Lower lobe of right lung (tissue), 2 donors: ENCODE measurements at regions not wholly inside any gene's neighbourhood (a gene's known extent, or its start where the extent isn't known, plus 50 kb on each side); places are given as distances from the start of the nearest gene placed in this dataset.

Experiments used
- ATAC-seq, 2 donors: fragments of 200-7000 bp; cut with Tn5 transposase; one replicate each; pipeline ENCODE4 v1.9.1; 2020 to 2022; ENCODE audit warnings: mild to moderate bottlenecking in 2 of 2, moderate library complexity in 2 of 2
- DNase-seq: peaks from one replicate; pipeline ENCODE4 v3.0.0-alpha.2; 2020
- H3K27ac ChIP-seq: fragments of 200-600 bp; one replicate; pipeline ENCODE4 v1.8.0; 2022
- H3K27me3 ChIP-seq: fragments of 200-600 bp; one replicate; pipeline ENCODE4 v1.8.0; 2022; ENCODE audit warnings: low read depth
- H3K36me3 ChIP-seq: fragments of 200-600 bp; one replicate; pipeline ENCODE4 v1.8.0; 2022; ENCODE audit warnings: mild to moderate bottlenecking
- H3K4me1 ChIP-seq: fragments of 200-600 bp; one replicate; pipeline ENCODE4 v1.8.0; 2022
- H3K4me3 ChIP-seq: fragments of 200-600 bp; one replicate; pipeline ENCODE4 v1.8.0; 2022; ENCODE audit warnings: mild to moderate bottlenecking
- H3K9me3 ChIP-seq: fragments of 200-600 bp; one replicate; pipeline ENCODE4 v1.8.0; 2022
- CTCF ChIP-seq: fragments of 200-600 bp; IDR thresholded peaks from one replicate; pipeline ENCODE4 v1.8.0; 2022; ENCODE audit warnings: antibody characterized with exemption, mild to moderate bottlenecking
- intact Hi-C: fragments of 100-400 bp; cut with DNase I; formaldehyde crosslinking; loops from one replicate; pipeline ENCODE4 v1.11.0; 2022
- donor health status: DM: no; HTN: yes; CAD: no; lungs with severe emphysema.

GRCh38 chr22:49009359-49010063, 818.2 kb downstream of the BRD1 start:
- DNase-seq = peak; percentile 15
- intact Hi-C loops = no loop called here
- Histone ChIP-seq H3K27ac (no peak overlapping the region), H3K4me3 (no peak overlapping the region), H3K27me3 (peaks cover 22% of the 10 kb centered on the region), H3K36me3 (no peaks in the 10 kb centered on the region), H3K4me1 (peaks cover 3% of the 10 kb centered on the region), H3K9me3 (no peaks in the 10 kb centered on the region)
- ATAC-seq = no peak
- no peak for TF ChIP-seq CTCF

- no peak for TF ChIP-seq CTCF
- intact Hi-C loops = no loop called here
- H3K27ac ChIP-seq = no peak overlapping the region
- no peaks in the 10 kb centered on the region for H3K4me1 ChIP-seq
- H3K36me3 ChIP-seq = no peaks in the 10 kb centered on the region
- H3K4me3 ChIP-seq = no peak overlapping the region
- DNase-seq = no peak
- peaks cover 15% of the 10 kb centered on the region for H3K27me3 ChIP-seq
- no peaks in the 10 kb centered on the region for H3K9me3 ChIP-seq
- ATAC-seq = no peak
Measured at GRCh38 chr22:49008682-49009235, 818.9 kb downstream of the BRD1 start.

GRCh38 chr22:49007013-49007653, 820.5 kb downstream of the BRD1 start:
- Histone ChIP-seq H3K9me3 (no peaks in the 10 kb centered on the region), H3K27me3 (peaks cover 12% of the 10 kb centered on the region), H3K4me1 (no peaks in the 10 kb centered on the region), H3K4me3 (no peak overlapping the region), H3K27ac (no peak overlapping the region), H3K36me3 (no peaks in the 10 kb centered on the region)
- no peak for TF ChIP-seq CTCF
- DNase-seq (no peak), ATAC-seq (peak in 1 of 2 donors; percentile 23)
- intact Hi-C loops = no loop called here

GRCh38 chr22:49006207-49007012, 821.3 kb downstream of the BRD1 start:
- H3K4me1 ChIP-seq = no peaks in the 10 kb centered on the region
- ATAC-seq = no peak
- no peak for TF ChIP-seq CTCF
- DNase-seq = no peak
- peaks cover 12% of the 10 kb centered on the region for H3K27me3 ChIP-seq
- no peaks in the 10 kb centered on the region for H3K9me3 ChIP-seq
- no peak overlapping the region for H3K27ac ChIP-seq
- no peaks in the 10 kb centered on the region for H3K36me3 ChIP-seq
- intact Hi-C loops = no loop called here
- H3K4me3 ChIP-seq = no peak overlapping the region

- Histone ChIP-seq H3K4me3 (no peak overlapping the region), H3K9me3 (no peaks in the 10 kb centered on the region), H3K4me1 (no peaks in the 10 kb centered on the region), H3K27ac (no peak overlapping the region), H3K27me3 (peaks cover 9% of the 10 kb centered on the region), H3K36me3 (no peaks in the 10 kb centered on the region)
- DNase-seq = no peak
- TF ChIP-seq CTCF = no peak
- intact Hi-C loops = no loop called here
- ATAC-seq = no peak
Measured at GRCh38 chr22:49005557-49005956, 822.1 kb downstream of the BRD1 start.
